Ovary (tissue), 3 donors: ENCODE measurements at regions not wholly inside any gene's neighbourhood (a gene's known extent, or its start where the extent isn't known, plus 50 kb on each side); places are given as distances from the start of the nearest gene placed in this dataset.

Experiments used
- EP300 ChIP-seq: sonication (generic); formaldehyde crosslinking; IDR thresholded peaks from one replicate; pipeline ENCODE4 v1.6.1; 2017; ENCODE audit warnings: antibody characterized with exemption
- TF ChIP-seq, protein P1 (sequence below), 3 donors: fragments of 450-650 bp in 2 of 3; fragments of 200-600 bp in 1 of 3; IDR thresholded peaks; one replicate each; pipeline versions ENCODE4 v1.5.1 to v1.8.0; 2016 to 2022; ENCODE audit warnings: antibody characterized with exemption in 3 of 3, mild to moderate bottlenecking in 1 of 3
- donor health status: DM: no; HTN: no; CAD: no.

DNA sequence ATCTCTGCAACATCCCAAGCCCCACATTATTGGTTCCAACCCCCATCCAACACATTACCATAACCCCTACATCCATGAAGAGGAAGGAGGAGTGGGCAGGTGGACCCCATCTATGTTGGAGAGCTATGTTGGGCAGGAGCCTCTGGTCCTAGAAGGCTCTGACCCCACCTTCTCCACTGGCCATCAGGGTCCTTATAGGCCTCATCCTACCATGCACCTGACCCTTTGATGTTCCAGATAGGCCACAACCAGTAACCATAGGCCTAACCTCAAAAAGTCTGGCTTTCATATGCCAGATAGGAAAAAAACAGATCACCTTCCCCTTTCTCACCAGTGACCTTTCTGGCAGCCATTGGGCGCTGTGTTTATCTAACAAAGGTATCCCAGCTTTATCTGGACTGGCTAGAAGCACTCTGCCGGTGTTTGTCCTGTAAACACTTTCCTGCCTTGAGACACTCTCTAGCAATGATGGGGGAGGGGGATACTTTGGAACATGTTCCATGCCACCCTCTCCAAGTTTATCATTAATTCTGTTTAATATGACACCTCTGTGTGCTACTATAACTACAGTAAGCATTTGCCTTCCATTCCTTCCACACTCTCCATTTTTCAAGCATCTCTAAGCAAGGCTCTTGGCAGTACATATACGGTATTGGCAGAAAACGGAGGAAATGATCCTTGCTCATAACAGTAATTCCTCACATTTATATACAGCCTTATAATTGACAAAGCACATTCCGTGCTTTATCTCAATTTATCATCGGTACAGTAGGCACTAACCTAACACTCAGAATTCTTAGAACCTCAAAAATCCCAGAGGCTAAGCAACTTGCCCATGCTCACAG lies 377.1 kb downstream of the VPS13C start:
- TF ChIP-seq, protein P1, sequence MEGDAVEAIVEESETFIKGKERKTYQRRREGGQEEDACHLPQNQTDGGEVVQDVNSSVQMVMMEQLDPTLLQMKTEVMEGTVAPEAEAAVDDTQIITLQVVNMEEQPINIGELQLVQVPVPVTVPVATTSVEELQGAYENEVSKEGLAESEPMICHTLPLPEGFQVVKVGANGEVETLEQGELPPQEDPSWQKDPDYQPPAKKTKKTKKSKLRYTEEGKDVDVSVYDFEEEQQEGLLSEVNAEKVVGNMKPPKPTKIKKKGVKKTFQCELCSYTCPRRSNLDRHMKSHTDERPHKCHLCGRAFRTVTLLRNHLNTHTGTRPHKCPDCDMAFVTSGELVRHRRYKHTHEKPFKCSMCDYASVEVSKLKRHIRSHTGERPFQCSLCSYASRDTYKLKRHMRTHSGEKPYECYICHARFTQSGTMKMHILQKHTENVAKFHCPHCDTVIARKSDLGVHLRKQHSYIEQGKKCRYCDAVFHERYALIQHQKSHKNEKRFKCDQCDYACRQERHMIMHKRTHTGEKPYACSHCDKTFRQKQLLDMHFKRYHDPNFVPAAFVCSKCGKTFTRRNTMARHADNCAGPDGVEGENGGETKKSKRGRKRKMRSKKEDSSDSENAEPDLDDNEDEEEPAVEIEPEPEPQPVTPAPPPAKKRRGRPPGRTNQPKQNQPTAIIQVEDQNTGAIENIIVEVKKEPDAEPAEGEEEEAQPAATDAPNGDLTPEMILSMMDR (IDR thresholded peaks at IDR 0.05): no peak
- TF ChIP-seq EP300: no peak
